Nephron progenitor cell (in vitro differentiated cells): ENCODE measurements at regions not wholly inside any gene's neighbourhood (a gene's known extent, or its start where the extent isn't known, plus 50 kb on each side); places are given as distances from the start of the nearest gene placed in this dataset.
"Not testable (repeated sequence)": the region's sequence is repeated elsewhere in the genome, so short reads cannot be mapped to it uniquely, and the experiment has no call there.

ENCODE experiments used
- DNase-seq: peaks from one replicate; pipeline ENCODE4 v3.0.0; 2021
- H3K27ac Mint-ChIP-seq: 2 replicates; pipeline ENCODE4 v1.8.0; 2021; ENCODE audit warnings: mild to moderate bottlenecking, moderate library complexity, mixed read lengths
- H3K27me3 Mint-ChIP-seq: 2 replicates; pipeline ENCODE4 v1.8.0; 2021; ENCODE audit warnings: mild to moderate bottlenecking, low read depth, mixed read lengths; ENCODE audit not compliant: poor library complexity
- H3K36me3 Mint-ChIP-seq: 2 replicates; pipeline ENCODE4 v1.8.0; 2021; ENCODE audit warnings: low read depth, mixed read lengths
- H3K4me1 Mint-ChIP-seq: 2 replicates; pipeline ENCODE4 v1.8.0; 2021; ENCODE audit warnings: mixed read lengths
- H3K4me3 Mint-ChIP-seq: 2 replicates; pipeline ENCODE4 v1.8.0; 2021; ENCODE audit warnings: mild to moderate bottlenecking, moderate library complexity, mixed read lengths
- H3K9me3 Mint-ChIP-seq: 2 replicates; pipeline ENCODE4 v1.8.0; 2021; ENCODE audit warnings: mild to moderate bottlenecking, moderate library complexity, mixed read lengths
- TF ChIP-seq, protein P1 (sequence below): fragments of 200-600 bp; sonication (generic); IDR thresholded peaks from 2 replicates; pipeline ENCODE4 v1.5.0; 2021; ENCODE audit warnings: antibody characterized with exemption

DNA sequence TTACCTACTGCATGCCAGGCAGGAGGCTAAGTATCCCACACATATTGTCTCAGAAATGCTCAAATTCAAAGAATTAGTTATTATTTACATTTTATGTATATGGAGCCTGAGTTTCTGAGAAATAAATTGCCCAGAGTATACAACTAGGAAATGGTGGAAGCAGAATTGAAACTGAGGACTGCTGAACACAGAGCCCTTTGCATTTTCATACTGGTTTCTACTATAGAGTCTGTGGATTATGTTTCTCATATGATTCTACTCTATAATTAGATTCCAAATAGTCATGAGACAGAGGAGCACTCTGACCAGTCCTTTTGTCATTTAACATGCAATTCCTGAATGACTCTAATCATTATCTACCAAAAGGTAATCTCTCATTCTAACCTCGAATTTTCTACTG, 254.3 kb downstream of the LMBRD1 start:
- H3K27me3 Mint-ChIP-seq: no peaks in the 10 kb centered on the region
- TF ChIP-seq, protein P1, sequence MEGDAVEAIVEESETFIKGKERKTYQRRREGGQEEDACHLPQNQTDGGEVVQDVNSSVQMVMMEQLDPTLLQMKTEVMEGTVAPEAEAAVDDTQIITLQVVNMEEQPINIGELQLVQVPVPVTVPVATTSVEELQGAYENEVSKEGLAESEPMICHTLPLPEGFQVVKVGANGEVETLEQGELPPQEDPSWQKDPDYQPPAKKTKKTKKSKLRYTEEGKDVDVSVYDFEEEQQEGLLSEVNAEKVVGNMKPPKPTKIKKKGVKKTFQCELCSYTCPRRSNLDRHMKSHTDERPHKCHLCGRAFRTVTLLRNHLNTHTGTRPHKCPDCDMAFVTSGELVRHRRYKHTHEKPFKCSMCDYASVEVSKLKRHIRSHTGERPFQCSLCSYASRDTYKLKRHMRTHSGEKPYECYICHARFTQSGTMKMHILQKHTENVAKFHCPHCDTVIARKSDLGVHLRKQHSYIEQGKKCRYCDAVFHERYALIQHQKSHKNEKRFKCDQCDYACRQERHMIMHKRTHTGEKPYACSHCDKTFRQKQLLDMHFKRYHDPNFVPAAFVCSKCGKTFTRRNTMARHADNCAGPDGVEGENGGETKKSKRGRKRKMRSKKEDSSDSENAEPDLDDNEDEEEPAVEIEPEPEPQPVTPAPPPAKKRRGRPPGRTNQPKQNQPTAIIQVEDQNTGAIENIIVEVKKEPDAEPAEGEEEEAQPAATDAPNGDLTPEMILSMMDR: no peak
- H3K27ac Mint-ChIP-seq: no peak overlapping the region
- H3K9me3 Mint-ChIP-seq: no peaks in the 10 kb centered on the region
- no peaks in the 10 kb centered on the region for H3K4me1 Mint-ChIP-seq
- no peak for DNase-seq
- no peaks in the 10 kb centered on the region for H3K36me3 Mint-ChIP-seq
- no peak overlapping the region for H3K4me3 Mint-ChIP-seq

DNA sequence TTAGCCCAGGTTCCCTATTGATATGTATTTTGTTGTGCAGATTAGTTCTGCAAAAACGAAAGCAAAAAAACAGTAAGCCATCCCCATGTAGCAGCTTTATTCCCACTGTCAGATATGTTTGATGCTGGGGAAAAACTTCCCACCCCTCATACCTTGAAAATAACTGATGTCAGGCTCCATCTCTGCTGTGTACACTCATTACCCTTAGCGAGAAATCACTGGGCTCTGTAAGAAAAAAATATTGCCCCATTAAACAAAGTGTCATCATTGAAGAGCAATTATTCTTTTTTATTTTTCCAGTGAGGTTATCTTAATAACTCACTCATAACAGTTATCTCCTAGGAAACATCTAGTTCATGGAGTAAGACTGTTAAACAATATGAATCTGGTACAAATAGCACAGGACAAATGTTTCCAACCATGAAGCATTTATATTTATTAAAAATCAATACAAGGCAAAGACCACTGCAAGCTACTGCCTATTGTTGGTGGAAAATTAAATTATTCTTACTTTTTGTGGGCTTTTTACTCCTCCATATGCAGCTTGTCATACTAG, 268.8 kb downstream of the LMBRD1 start:
- Mint-ChIP-seq H3K36me3 (no peaks in the 10 kb centered on the region), H3K4me1 (no peaks in the 10 kb centered on the region), H3K27ac (no peak overlapping the region), H3K4me3 (no peak overlapping the region), H3K9me3 (no peaks in the 10 kb centered on the region), H3K27me3 (no peaks in the 10 kb centered on the region)
- TF ChIP-seq, protein P1: no peak
- no peak for DNase-seq

DNA sequence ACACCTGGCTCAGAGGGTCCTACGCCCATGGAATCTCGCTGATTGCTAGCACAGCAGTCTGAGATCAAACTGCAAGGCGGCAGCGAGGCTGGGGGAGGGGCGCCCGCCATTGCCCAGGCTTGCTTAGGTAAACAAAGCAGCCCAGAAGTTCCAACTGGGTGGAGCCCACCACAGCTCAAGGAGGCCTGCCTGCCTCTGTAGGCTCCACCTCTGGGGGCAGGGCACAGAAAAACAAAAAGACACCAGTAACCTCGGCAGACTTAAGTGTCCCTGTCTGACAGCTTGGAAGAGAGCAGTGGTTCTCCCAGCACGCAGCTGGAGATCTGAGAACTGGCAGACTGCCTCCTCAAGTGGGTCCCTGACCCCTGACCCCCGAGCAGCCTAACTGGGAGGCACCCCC, 281.3 kb downstream of the LMBRD1 start:
- H3K27ac Mint-ChIP-seq, H3K36me3 Mint-ChIP-seq, DNase-seq, H3K4me1 Mint-ChIP-seq, H3K27me3 Mint-ChIP-seq: not testable (repeated sequence)
- Mint-ChIP-seq H3K4me3 (peak overlapping the region; percentile 66), H3K9me3 (peaks cover 23% of the 10 kb centered on the region)

DNA sequence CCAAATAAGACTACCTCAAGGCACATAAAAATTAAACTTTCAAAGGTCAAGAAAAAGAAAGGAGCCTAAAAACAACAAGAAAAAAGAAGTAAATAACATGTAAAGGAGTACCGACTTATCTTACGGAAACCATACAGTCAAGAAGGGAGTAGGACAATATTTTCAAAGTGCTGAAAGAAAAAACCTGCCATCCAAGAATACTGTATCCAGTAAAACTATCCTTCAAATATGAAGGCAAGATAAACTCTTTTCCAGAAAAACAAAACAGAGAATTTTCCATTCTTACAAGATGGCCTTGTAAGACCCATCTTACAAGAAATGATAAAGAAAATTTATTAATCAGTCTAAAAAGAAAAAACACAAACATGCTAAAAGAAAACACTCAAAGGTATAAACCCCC, 302.2 kb downstream of the LMBRD1 start:
- no peak overlapping the region for H3K4me3 Mint-ChIP-seq
- DNase-seq: no peak
- TF ChIP-seq, protein P1: no peak
- H3K27me3 Mint-ChIP-seq: no peaks in the 10 kb centered on the region
- peaks cover 31% of the 10 kb centered on the region for H3K9me3 Mint-ChIP-seq
- no peaks in the 10 kb centered on the region for H3K4me1 Mint-ChIP-seq
- peaks cover 10% of the 10 kb centered on the region for H3K36me3 Mint-ChIP-seq
- H3K27ac Mint-ChIP-seq: no peak overlapping the region

DNA sequence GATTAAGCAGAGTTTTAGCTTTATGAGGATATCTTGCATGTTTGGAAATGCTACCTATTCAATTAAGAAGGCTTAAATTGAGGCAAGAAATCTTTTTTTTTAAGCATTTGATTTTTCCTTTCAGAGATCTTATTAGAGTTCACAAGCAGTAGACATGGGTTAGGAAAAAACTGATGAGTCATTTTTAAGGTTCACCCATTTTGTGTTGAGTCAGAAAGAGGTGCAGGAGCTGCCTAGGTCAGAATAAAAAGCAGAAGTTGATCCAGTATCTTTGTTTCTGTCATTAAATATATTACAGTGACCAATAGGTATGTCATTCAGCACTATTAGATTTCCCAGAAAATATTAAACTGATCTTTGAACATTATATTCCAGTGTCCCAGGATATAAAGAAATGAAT, 306.8 kb downstream of the LMBRD1 start:
- H3K4me1 Mint-ChIP-seq: no peaks in the 10 kb centered on the region
- DNase-seq: no peak
- H3K36me3 Mint-ChIP-seq: peaks cover 9% of the 10 kb centered on the region
- peaks cover 26% of the 10 kb centered on the region for H3K9me3 Mint-ChIP-seq
- H3K27ac Mint-ChIP-seq: no peak overlapping the region
- H3K4me3 Mint-ChIP-seq: no peak overlapping the region
- H3K27me3 Mint-ChIP-seq: no peaks in the 10 kb centered on the region
- TF ChIP-seq, protein P1: no peak

DNA sequence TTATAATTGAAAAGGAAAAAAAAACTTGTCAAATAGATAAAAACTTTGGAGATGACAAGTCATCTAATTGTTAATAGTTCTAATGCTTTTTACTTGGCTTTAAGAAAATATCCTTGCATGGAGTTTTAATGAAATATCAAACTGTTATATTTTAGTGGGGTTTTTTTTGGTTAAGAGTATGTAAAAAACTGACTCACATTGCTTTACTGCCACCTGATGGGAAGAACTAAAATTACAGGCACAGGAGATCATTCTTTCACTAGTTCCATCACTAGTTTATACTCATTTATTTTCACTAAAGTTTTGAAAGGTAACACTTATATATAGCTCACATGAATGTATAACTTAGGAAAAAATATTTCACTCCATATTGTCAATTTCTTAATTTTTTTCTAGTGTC, 309.1 kb downstream of the LMBRD1 start:
- Mint-ChIP-seq H3K36me3 (no peaks in the 10 kb centered on the region), H3K27ac (no peak overlapping the region), H3K4me3 (no peak overlapping the region), H3K4me1 (no peaks in the 10 kb centered on the region), H3K27me3 (no peaks in the 10 kb centered on the region), H3K9me3 (peaks cover 17% of the 10 kb centered on the region)
- DNase-seq: no peak
- TF ChIP-seq, protein P1: peak; percentile 39
